ENCODE measurements at regions not wholly inside any gene's neighbourhood (a gene's known extent, or its start where the extent isn't known, plus 50 kb on each side); places are given as distances from the start of the nearest gene placed in this dataset.
"Not testable (repeated sequence)": the region's sequence is repeated elsewhere in the genome, so short reads cannot be mapped to it uniquely, and the experiment has no call there.

DNA sequence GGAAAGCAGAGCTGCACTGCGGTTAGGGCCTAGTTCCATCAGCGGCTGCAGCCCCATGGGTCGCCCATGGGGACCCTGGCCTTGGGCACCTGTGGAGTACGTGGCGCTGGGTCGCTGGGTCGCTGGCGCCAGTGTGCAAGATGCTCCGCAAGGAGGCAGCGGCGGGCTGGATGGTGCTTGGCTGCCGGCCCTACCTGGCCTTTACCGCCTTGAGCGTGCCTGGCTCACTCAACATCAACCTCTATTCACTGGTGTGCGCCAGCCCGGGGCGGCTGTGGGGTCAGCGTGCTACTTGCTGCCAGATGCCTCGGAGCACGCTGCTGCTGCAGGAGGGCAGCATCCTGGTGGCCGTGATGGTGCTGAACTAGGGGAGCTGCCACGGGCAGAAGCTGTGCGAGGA lies 85.1 kb upstream of the RHOU start:
- DNase-seq (ENCODE audit: low read depth): no peak
- TF ChIP-seq, protein P1, sequence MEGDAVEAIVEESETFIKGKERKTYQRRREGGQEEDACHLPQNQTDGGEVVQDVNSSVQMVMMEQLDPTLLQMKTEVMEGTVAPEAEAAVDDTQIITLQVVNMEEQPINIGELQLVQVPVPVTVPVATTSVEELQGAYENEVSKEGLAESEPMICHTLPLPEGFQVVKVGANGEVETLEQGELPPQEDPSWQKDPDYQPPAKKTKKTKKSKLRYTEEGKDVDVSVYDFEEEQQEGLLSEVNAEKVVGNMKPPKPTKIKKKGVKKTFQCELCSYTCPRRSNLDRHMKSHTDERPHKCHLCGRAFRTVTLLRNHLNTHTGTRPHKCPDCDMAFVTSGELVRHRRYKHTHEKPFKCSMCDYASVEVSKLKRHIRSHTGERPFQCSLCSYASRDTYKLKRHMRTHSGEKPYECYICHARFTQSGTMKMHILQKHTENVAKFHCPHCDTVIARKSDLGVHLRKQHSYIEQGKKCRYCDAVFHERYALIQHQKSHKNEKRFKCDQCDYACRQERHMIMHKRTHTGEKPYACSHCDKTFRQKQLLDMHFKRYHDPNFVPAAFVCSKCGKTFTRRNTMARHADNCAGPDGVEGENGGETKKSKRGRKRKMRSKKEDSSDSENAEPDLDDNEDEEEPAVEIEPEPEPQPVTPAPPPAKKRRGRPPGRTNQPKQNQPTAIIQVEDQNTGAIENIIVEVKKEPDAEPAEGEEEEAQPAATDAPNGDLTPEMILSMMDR (IDR thresholded peaks at IDR 0.05; ENCODE audit: control insufficient read depth, insufficient read depth, low read depth, low read length, missing control alignments): no peak
- H3K4me3 ChIP-seq (ENCODE audit: control insufficient read depth, low read depth, low read length): no peak overlapping the region

DNA sequence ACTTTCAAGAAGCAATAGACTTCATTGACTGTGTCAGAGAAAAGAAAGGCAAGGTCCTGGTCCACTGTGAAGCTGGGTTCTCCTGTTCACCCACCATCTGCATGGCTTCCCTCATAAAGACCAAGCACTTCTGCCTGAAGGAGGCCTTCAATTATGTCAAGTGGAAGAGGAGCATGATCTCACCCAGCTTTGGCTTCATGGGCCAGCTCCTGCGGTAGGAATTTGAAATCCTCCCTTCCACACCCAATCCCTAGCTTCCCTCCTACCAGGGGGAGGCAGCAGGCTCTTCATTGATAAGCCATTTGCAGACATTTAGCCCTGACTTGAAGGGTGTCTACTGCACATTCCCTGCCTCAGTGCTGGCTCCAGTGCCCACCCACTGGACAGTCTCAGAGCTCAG lies 84.3 kb upstream of the RHOU start:
- no peak for DNase-seq (ENCODE audit: low read depth)
- TF ChIP-seq, protein P1 (IDR thresholded peaks at IDR 0.05; ENCODE audit: control insufficient read depth, insufficient read depth, low read depth, low read length, missing control alignments): no peak
- no peak overlapping the region for H3K4me3 ChIP-seq (ENCODE audit: control insufficient read depth, low read depth, low read length)

DNA sequence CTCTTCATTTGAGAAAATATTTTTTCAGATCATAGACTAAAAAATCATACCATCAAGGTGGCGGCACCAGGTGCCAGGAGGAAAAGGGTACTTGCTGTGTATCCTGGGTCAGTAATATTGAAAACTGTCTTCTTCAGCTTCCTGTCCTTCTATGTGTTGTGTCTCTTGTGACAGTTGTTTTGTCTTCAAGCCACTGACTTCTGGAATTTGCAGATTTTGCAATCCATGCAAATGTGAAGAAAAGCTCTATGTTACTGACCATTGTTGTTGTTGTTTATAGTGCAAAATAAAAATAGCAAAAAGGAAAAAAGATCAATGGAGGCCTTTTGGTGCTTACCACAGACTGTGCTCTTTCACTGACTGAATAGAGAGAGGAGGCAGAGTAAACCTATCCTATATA lies 83.2 kb upstream of the RHOU start:
- no peak overlapping the region for H3K4me3 ChIP-seq (ENCODE audit: control insufficient read depth, low read depth, low read length)

DNA sequence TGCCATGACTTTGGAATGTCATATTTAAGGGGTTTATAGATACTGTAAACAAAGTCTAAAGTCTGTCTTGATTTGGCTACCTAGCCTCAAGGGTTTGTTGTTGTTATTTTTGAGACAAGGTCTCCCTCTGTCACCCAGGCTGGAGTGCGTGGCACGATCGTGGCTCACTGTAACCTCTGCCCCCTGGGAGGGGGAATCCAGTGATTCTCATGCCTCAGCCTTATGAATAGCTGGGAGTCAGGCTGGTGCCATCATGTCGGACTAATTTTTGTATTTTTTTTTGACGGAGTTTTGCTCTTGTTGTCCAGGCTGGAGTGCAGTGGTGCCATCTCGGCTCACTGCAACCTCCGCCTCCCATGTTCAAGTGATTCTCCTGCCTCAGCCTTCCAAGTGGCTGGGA lies 82.2 kb upstream of the RHOU start:
- not testable (repeated sequence) for H3K4me3 ChIP-seq (ENCODE audit: control insufficient read depth, low read depth, low read length); DNase-seq (ENCODE audit: low read depth)

More for the DNA sequence above, 83.2 kb upstream of the RHOU start:
- DNase-seq (ENCODE audit: low read depth): no peak
- TF ChIP-seq, protein P1 (IDR thresholded peaks at IDR 0.05; ENCODE audit: control insufficient read depth, insufficient read depth, low read depth, low read length, missing control alignments): no peak

DNA sequence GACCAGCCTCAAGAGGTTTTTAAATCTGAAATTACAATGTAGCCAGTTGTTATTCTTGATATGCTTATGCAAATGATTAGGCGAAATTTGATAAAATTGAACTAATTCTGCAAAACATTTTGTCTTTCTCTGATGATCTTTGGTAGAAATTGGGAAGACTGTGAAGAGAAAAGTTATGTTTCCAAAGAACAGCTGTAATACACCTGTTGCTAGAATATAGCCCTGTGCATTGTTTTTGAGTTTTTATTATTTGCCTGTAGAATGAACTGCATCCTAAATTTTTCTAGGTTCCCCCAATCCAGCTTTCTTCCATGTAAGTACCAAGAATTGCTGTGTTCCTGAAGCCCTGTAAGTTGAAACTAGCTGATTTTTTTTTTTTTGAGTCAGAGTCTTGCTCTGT lies 81.5 kb upstream of the RHOU start:
- H3K4me3 ChIP-seq (ENCODE audit: control insufficient read depth, low read depth, low read length): no peak overlapping the region
- DNase-seq (ENCODE audit: low read depth): no peak
- TF ChIP-seq, protein P1 (IDR thresholded peaks at IDR 0.05; ENCODE audit: control insufficient read depth, insufficient read depth, low read depth, low read length, missing control alignments): no peak

DNA sequence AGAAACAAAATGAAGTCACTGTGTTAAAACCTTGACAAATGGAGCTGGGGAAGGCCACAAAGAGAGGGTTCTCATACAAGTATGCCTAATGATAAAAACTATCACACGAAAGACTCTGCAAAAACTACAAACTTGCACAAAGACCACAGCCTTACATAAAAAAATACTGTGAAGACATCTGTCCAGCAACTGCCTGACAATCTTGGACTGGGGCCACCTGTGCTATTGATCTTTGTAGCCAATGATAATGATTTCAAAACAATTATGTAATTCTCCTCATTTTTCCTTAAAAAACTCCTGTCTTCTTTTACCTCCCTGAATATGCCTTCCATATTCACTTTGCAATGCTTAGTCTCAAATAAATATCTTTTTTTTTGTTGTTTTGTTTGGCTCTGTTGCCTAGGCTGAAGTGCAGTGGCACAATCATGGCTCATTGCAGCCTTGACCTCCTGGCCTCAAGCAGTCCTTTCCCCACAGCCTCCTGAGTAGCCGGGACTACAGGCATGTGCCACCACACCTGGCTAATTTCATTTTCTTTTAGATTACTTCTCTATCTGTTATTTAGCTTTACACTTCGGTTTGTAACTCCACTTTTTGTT lies 79.4 kb upstream of the RHOU start:
- H3K4me3 ChIP-seq (ENCODE audit: control insufficient read depth, low read depth, low read length): no peak overlapping the region
- no peak for DNase-seq (ENCODE audit: low read depth)
- TF ChIP-seq, protein P1 (IDR thresholded peaks at IDR 0.05; ENCODE audit: control insufficient read depth, insufficient read depth, low read depth, low read length, missing control alignments): no peak

DNA sequence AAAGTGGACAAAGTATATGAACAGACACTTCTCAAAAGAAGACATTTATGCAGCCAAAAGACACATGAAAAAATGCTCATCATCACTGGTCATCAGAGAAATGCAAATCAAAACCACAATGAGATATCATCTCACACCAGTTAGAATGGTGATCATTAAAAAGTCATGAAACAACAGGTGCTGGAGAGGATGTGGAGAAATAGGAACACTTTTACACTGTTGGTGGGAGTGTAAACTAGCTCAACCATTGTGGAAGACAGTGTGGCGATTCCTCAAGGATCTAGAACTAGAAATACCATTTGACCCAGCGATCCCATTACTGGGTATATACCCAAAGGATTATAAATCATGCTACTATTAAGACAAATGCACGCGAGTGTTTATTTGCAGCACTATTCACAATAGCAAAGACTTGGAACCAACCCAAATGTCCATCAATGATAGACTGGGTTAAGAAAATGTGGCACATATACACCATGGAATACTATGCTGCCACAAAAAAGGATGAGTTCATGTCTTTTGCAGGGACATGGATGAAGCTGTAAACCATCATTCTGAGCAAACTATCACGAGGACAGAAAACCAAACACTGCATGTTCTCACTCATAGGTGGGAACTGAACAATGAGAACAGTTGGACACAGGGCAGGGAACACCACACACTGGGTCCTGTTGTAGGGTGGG lies 73.1 kb upstream of the RHOU start:
- DNase-seq (ENCODE audit: low read depth); H3K4me3 ChIP-seq (ENCODE audit: control insufficient read depth, low read depth, low read length): not testable (repeated sequence)
